Rectal smooth muscle tissue (tissue), 1 donor: ENCODE measurements at regions not wholly inside any gene's neighbourhood (a gene's known extent, or its start where the extent isn't known, plus 50 kb on each side); places are given as distances from the start of the nearest gene placed in this dataset.
"Not testable (repeated sequence)": the region's sequence is repeated elsewhere in the genome, so short reads cannot be mapped to it uniquely, and the experiment has no call there.

Experiments
- H3K27ac ChIP-seq: one replicate; pipeline ENCODE4 v1.7.0; 2013; ENCODE audit warnings: low read depth, low read length, inconsistent platforms
- H3K27me3 ChIP-seq: one replicate; pipeline ENCODE4 v1.7.0; 2013; ENCODE audit warnings: low read length; ENCODE audit not compliant: control insufficient read depth, insufficient read depth
- H3K36me3 ChIP-seq: one replicate; pipeline ENCODE4 v1.7.0; 2013; ENCODE audit warnings: low read length; ENCODE audit not compliant: control insufficient read depth, insufficient read depth
- H3K4me1 ChIP-seq: one replicate; pipeline ENCODE4 v1.7.0; 2013; ENCODE audit warnings: low read length; ENCODE audit not compliant: control insufficient read depth, insufficient read depth
- H3K4me3 ChIP-seq: one replicate; pipeline ENCODE4 v1.7.0; 2013; ENCODE audit warnings: low read length
- H3K9ac ChIP-seq: one replicate; pipeline ENCODE4 v1.7.0; 2013; ENCODE audit warnings: low read length

DNA sequence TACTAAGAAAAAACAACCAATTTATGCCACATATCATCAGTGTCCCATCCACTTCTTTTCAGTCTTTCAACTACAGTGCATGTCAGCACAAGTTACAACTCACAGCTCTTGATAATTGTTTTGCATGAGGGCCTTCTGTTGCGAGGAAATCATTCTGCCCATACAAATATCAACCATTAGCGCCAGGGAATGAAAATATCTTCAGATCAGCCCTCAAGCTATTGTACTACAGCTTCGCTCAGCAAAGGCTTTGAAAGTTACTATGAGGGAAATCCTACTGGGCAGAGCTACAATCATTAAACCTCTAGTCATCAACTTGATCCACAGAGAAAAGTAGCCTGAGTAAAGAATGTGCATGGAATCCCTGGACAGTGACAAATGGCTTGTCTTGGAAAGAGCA is 1023.6 kb upstream of the HS3ST1 start:
- H3K36me3 ChIP-seq: no peaks in the 10 kb centered on the region
- H3K27ac ChIP-seq: no peak overlapping the region
- no peak overlapping the region for H3K4me3 ChIP-seq
- no peaks in the 10 kb centered on the region for H3K27me3 ChIP-seq
- no peaks in the 10 kb centered on the region for H3K4me1 ChIP-seq
- H3K9ac ChIP-seq: no peak overlapping the region

DNA sequence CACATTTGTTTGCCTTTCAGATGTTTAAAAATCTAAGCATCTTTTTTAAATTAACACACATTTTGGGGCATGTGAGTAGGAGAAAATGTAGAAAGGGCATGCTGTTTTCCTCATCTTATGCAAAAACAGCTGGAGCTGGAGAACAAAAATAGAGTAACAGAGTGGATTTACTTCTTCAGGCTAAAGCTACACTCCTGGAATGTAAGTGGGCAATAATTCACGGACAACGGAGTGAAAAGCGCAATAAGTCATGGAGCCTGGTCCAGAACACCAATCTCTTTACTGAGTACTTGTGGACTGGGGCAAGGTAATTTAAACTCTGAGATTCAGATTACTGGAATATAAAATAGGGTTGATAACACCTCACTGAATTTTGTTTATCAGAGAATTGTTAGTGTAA is 1018.8 kb upstream of the HS3ST1 start:
- no peaks in the 10 kb centered on the region for H3K4me1 ChIP-seq
- no peak overlapping the region for H3K9ac ChIP-seq
- H3K4me3 ChIP-seq: no peak overlapping the region
- no peaks in the 10 kb centered on the region for H3K36me3 ChIP-seq
- H3K27me3 ChIP-seq: no peaks in the 10 kb centered on the region
- H3K27ac ChIP-seq: no peak overlapping the region

DNA sequence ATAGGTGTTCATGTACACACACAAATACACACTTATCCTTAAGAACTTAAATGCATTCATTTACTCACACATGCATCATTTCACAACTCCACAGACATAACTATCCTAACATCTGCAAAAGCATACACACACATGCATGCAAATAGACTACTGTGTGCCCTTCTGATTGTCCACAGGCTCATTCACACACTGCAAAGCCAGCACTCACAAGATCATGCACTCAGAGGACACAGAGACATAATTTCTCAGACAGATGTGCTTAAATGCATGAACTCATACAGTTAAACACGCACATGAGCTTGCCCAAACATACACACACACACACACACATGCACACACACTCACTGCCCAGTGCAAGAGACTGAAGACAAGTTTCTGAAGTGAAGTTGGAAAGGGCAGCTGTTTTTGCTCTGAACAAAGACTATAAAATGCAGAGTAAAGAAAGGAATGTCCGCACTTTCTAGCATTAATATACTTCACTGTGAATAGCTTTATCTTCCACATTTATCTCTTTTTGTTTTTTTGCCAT is 1018.0 kb upstream of the HS3ST1 start:
- H3K36me3 ChIP-seq: no peaks in the 10 kb centered on the region
- H3K9ac ChIP-seq: no peak overlapping the region
- no peaks in the 10 kb centered on the region for H3K4me1 ChIP-seq
- no peak overlapping the region for H3K4me3 ChIP-seq
- H3K27me3 ChIP-seq: no peaks in the 10 kb centered on the region
- no peak overlapping the region for H3K27ac ChIP-seq

DNA sequence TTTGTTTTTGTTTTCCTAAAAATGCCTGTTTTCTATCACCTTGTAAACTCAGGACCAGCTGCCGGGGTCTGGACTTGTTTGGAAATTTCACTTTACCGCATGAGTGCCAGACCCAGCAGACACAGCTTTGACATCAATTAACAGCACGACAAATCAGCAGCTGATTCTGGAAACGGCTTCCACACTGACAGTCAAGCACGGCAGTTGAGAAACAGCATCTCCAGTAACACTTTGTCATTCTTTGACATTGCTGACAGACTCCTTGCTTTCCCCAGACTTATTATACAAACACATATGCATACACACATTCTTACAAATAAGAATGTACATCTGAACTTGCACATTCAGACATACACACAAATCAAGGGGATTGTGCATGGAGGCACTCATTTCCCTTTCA is 1017.6 kb upstream of the HS3ST1 start:
- Histone ChIP-seq H3K36me3 (no peaks in the 10 kb centered on the region), H3K4me3 (no peak overlapping the region), H3K9ac (no peak overlapping the region), H3K27me3 (no peaks in the 10 kb centered on the region), H3K27ac (no peak overlapping the region), H3K4me1 (no peaks in the 10 kb centered on the region)

DNA sequence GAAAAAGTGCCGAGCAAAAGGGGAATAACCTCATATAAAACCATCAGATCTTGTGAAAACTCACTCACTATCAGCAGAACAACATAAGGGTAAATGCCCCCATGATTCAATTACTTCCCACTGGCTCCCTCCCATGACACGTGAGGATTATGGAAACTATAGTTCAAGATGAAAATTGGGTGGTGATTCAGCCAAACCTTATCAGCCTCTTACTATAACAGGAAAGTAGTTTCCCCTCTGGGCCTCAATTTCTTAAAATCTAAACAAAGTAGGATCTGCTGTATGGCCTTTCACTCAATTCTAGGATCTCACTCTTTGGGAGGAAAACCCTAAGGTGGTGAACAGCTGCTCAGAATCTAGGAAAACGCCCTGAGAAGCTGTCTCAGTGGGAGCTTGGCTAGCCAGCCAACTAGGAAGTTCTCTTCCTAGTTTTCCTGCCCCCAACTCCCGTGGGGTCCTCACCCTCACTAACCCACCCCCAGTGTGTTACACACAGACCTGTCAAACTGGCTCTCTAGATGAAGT is 1017.1 kb upstream of the HS3ST1 start:
- Histone ChIP-seq H3K9ac (no peak overlapping the region), H3K27ac (no peak overlapping the region), H3K4me3 (no peak overlapping the region), H3K36me3 (no peaks in the 10 kb centered on the region), H3K4me1 (no peaks in the 10 kb centered on the region), H3K27me3 (no peaks in the 10 kb centered on the region)

DNA sequence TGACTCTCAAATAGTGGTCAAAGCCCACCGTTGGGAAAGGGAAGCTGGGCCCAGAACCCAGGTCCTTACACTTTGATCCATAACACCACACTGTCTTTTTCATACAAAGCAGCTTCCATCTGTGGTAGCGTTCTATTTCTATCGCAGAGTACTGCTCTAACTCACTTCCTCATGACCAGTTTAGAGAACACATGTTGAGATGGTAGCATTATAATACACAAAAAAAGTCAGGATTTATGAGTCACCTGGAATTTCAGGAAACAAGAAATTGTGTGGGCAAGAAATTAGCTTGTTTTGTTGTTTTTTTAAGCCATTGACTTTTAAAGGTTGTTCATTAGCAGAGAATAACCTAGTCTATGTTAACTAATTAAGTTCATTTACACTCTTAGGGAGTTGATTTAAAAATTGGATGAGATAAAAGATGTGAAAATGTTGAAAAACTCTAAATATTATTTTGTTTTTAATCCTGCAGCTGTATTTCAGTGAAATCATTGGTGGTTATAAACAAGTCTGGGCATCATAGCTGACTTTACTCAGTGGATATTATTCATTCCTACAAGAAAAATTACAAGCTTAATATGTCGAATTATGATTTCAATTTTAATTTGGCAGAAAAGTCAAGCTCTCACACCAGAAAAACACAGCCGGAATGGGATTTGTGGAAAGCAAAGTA is 1011.1 kb upstream of the HS3ST1 start:
- no peaks in the 10 kb centered on the region for H3K27me3 ChIP-seq
- no peak overlapping the region for H3K27ac ChIP-seq
- H3K4me1 ChIP-seq: no peaks in the 10 kb centered on the region
- no peak overlapping the region for H3K4me3 ChIP-seq
- no peak overlapping the region for H3K9ac ChIP-seq
- H3K36me3 ChIP-seq: no peaks in the 10 kb centered on the region

DNA sequence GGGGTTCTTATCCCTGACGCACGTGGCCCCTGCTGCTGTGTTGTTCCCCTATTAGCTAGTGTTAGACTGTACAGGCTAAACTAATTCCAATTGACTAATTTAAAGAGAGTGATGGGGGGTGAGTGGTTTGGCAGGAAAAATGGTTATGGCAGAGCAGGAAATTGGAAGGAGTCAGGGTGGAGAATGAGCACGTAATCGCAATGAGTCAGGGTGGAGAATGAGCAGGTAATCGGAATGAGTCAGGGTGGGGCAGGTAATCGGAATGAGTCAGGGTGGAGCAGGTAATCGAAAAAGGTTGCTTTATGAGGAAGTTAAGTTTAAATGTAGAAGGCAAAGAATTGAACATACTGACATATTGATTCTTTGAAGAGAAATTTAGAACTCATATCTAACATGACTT is 1002.6 kb upstream of the HS3ST1 start:
- H3K36me3 ChIP-seq, H3K4me3 ChIP-seq, H3K27me3 ChIP-seq: not testable (repeated sequence)

DNA sequence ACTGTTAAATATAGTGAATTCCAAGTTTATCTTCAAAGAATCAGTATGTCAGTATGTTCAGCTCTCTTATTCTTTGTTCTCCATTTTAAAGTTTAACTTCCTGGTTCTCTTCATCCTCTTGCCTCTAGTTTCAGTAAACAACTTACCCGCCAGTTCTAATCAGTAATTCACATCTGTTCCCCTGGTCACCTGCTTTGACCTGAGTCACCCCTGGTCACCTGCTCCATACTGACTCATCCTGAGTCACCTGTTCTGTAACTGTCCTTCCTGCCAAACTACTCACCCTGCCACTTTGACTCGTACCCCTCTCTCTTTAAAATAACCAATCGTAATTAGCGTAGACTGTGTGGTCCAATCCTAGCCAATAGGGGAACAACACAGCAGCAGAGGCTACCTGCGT is 992.7 kb upstream of the HS3ST1 start:
- Histone ChIP-seq H3K9ac (no peak overlapping the region), H3K4me3 (no peak overlapping the region), H3K27me3 (no peaks in the 10 kb centered on the region), H3K4me1 (no peaks in the 10 kb centered on the region), H3K36me3 (no peaks in the 10 kb centered on the region), H3K27ac (no peak overlapping the region)

More for the DNA sequence above, 1002.6 kb upstream of the HS3ST1 start:
- H3K27ac ChIP-seq, H3K9ac ChIP-seq, H3K4me1 ChIP-seq: not testable (repeated sequence)

DNA sequence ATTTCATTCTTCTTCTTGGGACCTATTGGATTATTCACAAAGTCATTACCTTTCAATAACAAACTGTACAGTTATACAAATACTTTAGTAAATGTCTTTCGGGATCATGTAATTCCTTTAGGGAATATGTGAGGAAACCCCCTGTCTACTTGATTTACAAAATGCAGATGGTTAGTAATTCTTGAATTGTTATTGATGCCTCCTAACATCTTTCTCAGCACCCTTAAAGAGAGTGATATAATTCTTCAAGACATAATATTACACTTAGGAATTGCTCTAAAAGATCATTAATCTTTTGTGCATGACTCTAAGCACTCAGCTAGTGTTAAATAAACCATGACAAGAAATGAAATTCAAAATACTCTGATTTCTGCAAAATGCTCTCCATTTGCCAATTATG is 988.1 kb upstream of the HS3ST1 start:
- Histone ChIP-seq H3K9ac (no peak overlapping the region), H3K27ac (no peak overlapping the region), H3K27me3 (no peaks in the 10 kb centered on the region), H3K36me3 (no peaks in the 10 kb centered on the region), H3K4me3 (no peak overlapping the region), H3K4me1 (no peaks in the 10 kb centered on the region)

DNA sequence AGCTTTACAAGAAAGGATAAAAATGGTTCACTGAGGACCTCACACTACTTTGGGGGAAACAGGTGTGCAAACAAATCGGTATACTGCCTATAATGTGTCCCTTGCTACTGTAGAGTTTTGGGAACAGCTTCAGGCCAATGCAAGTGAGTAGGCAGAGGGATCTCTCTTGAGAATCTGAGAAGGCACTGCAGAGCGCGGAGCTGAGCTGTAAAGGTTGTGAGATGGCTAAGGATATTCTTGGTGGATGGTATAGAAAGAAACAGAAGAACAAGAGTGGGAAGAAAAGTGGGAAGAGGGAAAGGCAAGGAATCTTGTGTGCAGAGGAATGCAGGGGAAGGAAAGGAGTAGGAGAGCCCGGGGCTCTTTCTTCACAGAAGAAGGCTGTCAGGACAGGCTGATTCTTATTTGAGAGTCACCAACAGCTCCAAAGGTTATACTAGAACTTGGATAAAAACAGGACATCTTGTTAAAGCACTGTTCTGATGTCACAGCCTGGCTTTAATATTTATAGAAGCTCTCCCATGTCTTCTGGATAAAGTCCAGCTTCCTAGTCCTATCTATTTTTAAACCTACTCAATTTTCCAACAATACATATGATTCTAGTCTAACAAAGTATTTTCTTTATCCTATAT is 985.6 kb upstream of the HS3ST1 start:
- H3K27me3 ChIP-seq: no peaks in the 10 kb centered on the region
- H3K27ac ChIP-seq: no peak overlapping the region
- H3K9ac ChIP-seq: no peak overlapping the region
- H3K4me1 ChIP-seq: no peaks in the 10 kb centered on the region
- no peak overlapping the region for H3K4me3 ChIP-seq
- no peaks in the 10 kb centered on the region for H3K36me3 ChIP-seq

DNA sequence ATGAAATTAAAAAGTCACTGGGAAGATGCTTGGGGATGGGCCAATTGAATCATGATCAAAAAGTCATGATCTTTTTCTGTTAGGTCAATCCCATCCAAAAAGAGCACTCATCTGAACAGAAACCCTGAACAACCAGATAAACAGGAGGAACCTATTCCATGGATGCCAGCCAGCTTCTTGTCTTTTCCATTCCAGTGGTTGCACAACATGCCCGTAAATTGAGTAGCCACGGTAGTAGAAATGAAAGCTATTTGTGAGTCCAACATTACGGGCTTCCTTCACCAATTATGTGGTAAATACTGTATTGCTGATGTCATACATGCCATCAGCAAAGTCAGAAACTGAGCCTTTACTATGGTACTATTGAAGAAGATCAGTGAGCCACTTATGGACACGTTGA is 982.4 kb upstream of the HS3ST1 start:
- no peaks in the 10 kb centered on the region for H3K27me3 ChIP-seq
- H3K9ac ChIP-seq: no peak overlapping the region
- H3K36me3 ChIP-seq: no peaks in the 10 kb centered on the region
- H3K27ac ChIP-seq: no peak overlapping the region
- no peak overlapping the region for H3K4me3 ChIP-seq
- H3K4me1 ChIP-seq: no peaks in the 10 kb centered on the region

DNA sequence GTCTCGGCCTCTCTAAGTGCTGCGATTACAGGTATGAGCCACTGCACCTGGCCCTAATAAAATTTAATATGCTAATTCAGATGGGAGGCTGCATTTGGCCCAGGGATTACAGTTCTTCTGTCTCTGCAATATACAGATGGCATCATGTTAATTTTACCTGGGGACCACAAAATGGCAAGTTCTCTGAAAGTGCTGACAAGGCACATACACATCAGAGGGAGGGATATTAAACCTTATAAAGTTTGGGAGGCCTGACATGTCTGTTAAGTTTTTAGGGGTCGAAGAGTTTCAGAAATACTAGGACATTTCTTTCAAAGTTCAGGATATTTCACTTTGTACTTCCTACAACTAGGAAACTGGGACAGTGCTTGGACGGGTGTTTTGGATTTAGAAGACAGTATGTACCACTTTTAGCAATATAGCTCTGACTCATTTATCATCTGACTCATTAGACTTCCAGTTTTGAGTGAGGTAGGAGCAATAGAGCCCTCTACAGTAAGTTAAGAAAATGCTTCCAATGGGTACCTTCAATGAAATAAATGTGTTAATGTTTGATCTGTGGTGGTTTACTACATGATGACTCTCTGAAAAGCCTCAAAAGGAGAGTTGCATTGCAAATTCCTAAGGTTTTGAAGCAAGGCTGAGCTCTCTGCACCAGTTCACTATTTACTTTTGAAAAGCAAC is 981.0 kb upstream of the HS3ST1 start:
- no peak overlapping the region for H3K9ac ChIP-seq
- no peaks in the 10 kb centered on the region for H3K27me3 ChIP-seq
- H3K4me3 ChIP-seq: no peak overlapping the region
- H3K4me1 ChIP-seq: no peaks in the 10 kb centered on the region
- no peak overlapping the region for H3K27ac ChIP-seq
- H3K36me3 ChIP-seq: no peaks in the 10 kb centered on the region
